HepG2 (cell line): ENCODE measurements at regions not wholly inside any gene's neighbourhood (a gene's known extent, or its start where the extent isn't known, plus 50 kb on each side); places are given as distances from the start of the nearest gene placed in this dataset.

Experiments used
- ATAC-seq: fragments of 200-7000 bp; cut with Tn5 transposase; 3 replicates; pipeline ENCODE4 v1.9.1; 2020; ENCODE audit warnings: mild to moderate bottlenecking, moderate library complexity
- BruUV-seq: library from RNA; stranded (reverse); fragments of 400-500 nt; replicated peaks from 2 replicates; lab custom pipeline; 2021; lab: Mats Ljungman, UMichigan
- CTCF ChIA-PET: fragments of 300-600 bp; formaldehyde crosslinking; extraction: SDS; loops from one replicate; lab custom pipeline; 2021; ENCODE audit warnings: low total read pairs, inconsistent platforms, low intra/inter-chr PET ratio; lab: Yijun Ruan, JAX
- POLR2A ChIA-PET: fragments of 350-600 bp; sonication (Branson Sonifier 250); formaldehyde crosslinking; loops from one replicate; lab custom pipeline; 2020; ENCODE audit warnings: antibody characterized with exemption, inconsistent platforms; lab: Yijun Ruan, JAX
- DNase-seq: peaks from one replicate; pipeline ENCODE4 v3.0.0-alpha.2; 2015; ENCODE audit warnings: low spot score
- FAIRE-seq: peaks from 3 replicates; lab custom pipeline; 2011; peaks lifted over from hg19 to GRCh38; lab: Jason Lieb, UNC
- H2AFZ ChIP-seq: one replicate; pipeline ENCODE4 v1.6.1; 2011; ENCODE audit warnings: low read length, inconsistent platforms
- H3K27ac ChIP-seq: fragments of 300-600 bp; 3 replicates; pipeline ENCODE4 v1.8.0; 2011; ENCODE audit warnings: mixed run types, mild to moderate bottlenecking, mixed read lengths, low read length, inconsistent platforms; ENCODE audit not compliant: insufficient read depth; ENCODE audit errors: extremely low read length
- H3K27me3 ChIP-seq, 2 experiments: fragments of 200-600 bp in 1 of 2; 2 replicates in 1 of 2; 3 replicates in 1 of 2; pipeline versions ENCODE4 v1.6.0 to v1.8.0; 2011; ENCODE audit warnings: low read length in 2 of 2, mild to moderate bottlenecking in 2 of 2, moderate library complexity in 2 of 2, inconsistent platforms in 1 of 2; ENCODE audit not compliant: insufficient read depth in 2 of 2, control insufficient read depth in 1 of 2
- H3K36me3 ChIP-seq, 2 experiments: fragments of 200-600 bp in 1 of 2; replicated peaks in 1 of 2; 2 replicates in 1 of 2; 3 replicates in 1 of 2; pipeline versions ENCODE4 v1.5.1 to v1.8.0; 2011; ENCODE audit warnings: low read length in 2 of 2, inconsistent platforms in 1 of 2; ENCODE audit not compliant: insufficient read depth in 2 of 2, control insufficient read depth in 1 of 2
- H3K4me1 ChIP-seq: 2 replicates; pipeline ENCODE4 v1.5.1; 2012; ENCODE audit warnings: low read length, inconsistent platforms; ENCODE audit not compliant: insufficient read depth
- H3K4me2 ChIP-seq: 2 replicates; pipeline ENCODE4 v1.6.0; 2011; ENCODE audit warnings: low read depth, low read length, inconsistent platforms
- H3K4me3 ChIP-seq, 3 experiments: fragments of 200-600 bp in 1 of 3; sonication (generic), shearing (Covaris generic) in 1 of 3; replicated peaks in 1 of 3; 2 replicates each; pipeline ENCODE4 v1.5.1; 2011 to 2016; ENCODE audit warnings: low read length in 3 of 3, inconsistent platforms in 2 of 3, low read depth in 2 of 3, mild to moderate bottlenecking in 2 of 3, control low read depth in 1 of 3, mixed read lengths in 1 of 3; ENCODE audit not compliant: insufficient read depth in 1 of 3
- H3K79me2 ChIP-seq: one replicate; pipeline ENCODE4 v1.6.1; 2011; ENCODE audit warnings: low read length, inconsistent platforms; ENCODE audit not compliant: insufficient read depth
- H3K9ac ChIP-seq: 2 replicates; pipeline ENCODE4 v1.6.0; 2011; ENCODE audit warnings: mild to moderate bottlenecking, low read depth, low read length, inconsistent platforms; ENCODE audit not compliant: insufficient read depth
- H3K9me3 ChIP-seq: 2 replicates; pipeline ENCODE4 v1.5.1; 2012; ENCODE audit warnings: mild to moderate bottlenecking, low read length
- H4K20me1 ChIP-seq: 2 replicates; pipeline ENCODE4 v1.6.0; 2011; ENCODE audit warnings: inconsistent platforms, mild to moderate bottlenecking, low read length, moderate library complexity; ENCODE audit not compliant: insufficient read depth
- DNMT3B ChIP-seq: conservative IDR thresholded peaks from 2 replicates; pipeline ENCODE4 v1.6.1; 2016; ENCODE audit warnings: missing biosample characterization, control low read depth
- HNRNPH1 ChIP-seq: fragments of 200-400 bp; formaldehyde crosslinking; optimal IDR thresholded peaks from 2 replicates; pipeline ENCODE3; 2017; ENCODE audit warnings: mild to moderate bottlenecking, low read depth, low read length
- KDM5A ChIP-seq: fragments of 200-600 bp; sonication (generic); IDR thresholded peaks from 2 replicates; pipeline ENCODE4 v1.7.0; 2018; ENCODE audit warnings: antibody characterized with exemption, mild to moderate bottlenecking, low read length, borderline replicate concordance
- PAF1 ChIP-seq: IDR thresholded peaks from 2 replicates; pipeline ENCODE4 v1.6.1; 2016; ENCODE audit warnings: missing genetic modification reagents, missing compliant biosample characterization
- PRMT3 ChIP-seq: sonication (generic); formaldehyde crosslinking; IDR thresholded peaks from 2 replicates; pipeline ENCODE4 v1.8.1; 2022; ENCODE audit warnings: low read depth, mild to moderate bottlenecking, moderate library complexity, missing genetic modification reagents, borderline replicate concordance
- SPEN ChIP-seq: sonication (generic); formaldehyde crosslinking; IDR thresholded peaks from 2 replicates; pipeline ENCODE4 v1.5.1; 2020; ENCODE audit warnings: low read depth, mild to moderate bottlenecking, missing genetic modification reagents
- XRCC5 ChIP-seq: fragments of 200-400 bp; formaldehyde crosslinking; optimal IDR thresholded peaks from 2 replicates; pipeline ENCODE3; 2017; ENCODE audit warnings: mild to moderate bottlenecking, low read length
- ZFP41 ChIP-seq: sonication (generic); formaldehyde crosslinking; IDR thresholded peaks from 2 replicates; pipeline ENCODE4 v1.4.0; 2020; ENCODE audit warnings: mild to moderate bottlenecking, missing genetic modification reagents, borderline replicate concordance
- ZNF235 ChIP-seq: sonication (generic); formaldehyde crosslinking; IDR thresholded peaks from 2 replicates; pipeline ENCODE4 v1.8.1; 2023; ENCODE audit warnings: mild to moderate bottlenecking, missing genetic modification reagents, borderline replicate concordance
- ZNF589 ChIP-seq: sonication (generic); formaldehyde crosslinking; conservative IDR thresholded peaks from 2 replicates; pipeline ENCODE4 v1.8.0; 2022; ENCODE audit warnings: mild to moderate bottlenecking, moderate library complexity, missing genetic modification reagents
- WGBS: methylation state at CpG from one replicate; pipeline ENCODE4 v1.1.6; 2017; ENCODE audit warnings: low lambda C conversion rate; 5-methylcytosine and 5-hydroxymethylcytosine counted together
- in situ Hi-C: cut with HindIII; loops from 2 replicates; pipeline ENCODE4 v1.10.0; 2017; ENCODE audit warnings: low pct_unique_long_range_greater_than_20kb; ENCODE audit not compliant: extremely low pct_ligation_motif_present
- intact Hi-C: fragments of 100-400 bp; cut with micrococcal nuclease; formaldehyde crosslinking; loops from one replicate; pipeline ENCODE4 v1.10.0; 2022; ENCODE audit not compliant: unreplicated experiment
- TF ChIP-seq, protein P1 (sequence below): sonication (generic); formaldehyde crosslinking; IDR thresholded peaks from 2 replicates; pipeline ENCODE4 v1.8.0; 2022; ENCODE audit warnings: low read depth, missing genetic modification reagents
- TF ChIP-seq, protein P2 (sequence below): sonication (generic); formaldehyde crosslinking; IDR thresholded peaks from 2 replicates; pipeline ENCODE4 v1.5.0; 2020; ENCODE audit warnings: missing genetic modification reagents, mild to moderate bottlenecking, borderline replicate concordance
- TF ChIP-seq, protein P3 (sequence below): sonication (generic); formaldehyde crosslinking; IDR thresholded peaks from 2 replicates; pipeline ENCODE4 v1.8.1; 2022; ENCODE audit warnings: mild to moderate bottlenecking, missing genetic modification reagents

DNA sequence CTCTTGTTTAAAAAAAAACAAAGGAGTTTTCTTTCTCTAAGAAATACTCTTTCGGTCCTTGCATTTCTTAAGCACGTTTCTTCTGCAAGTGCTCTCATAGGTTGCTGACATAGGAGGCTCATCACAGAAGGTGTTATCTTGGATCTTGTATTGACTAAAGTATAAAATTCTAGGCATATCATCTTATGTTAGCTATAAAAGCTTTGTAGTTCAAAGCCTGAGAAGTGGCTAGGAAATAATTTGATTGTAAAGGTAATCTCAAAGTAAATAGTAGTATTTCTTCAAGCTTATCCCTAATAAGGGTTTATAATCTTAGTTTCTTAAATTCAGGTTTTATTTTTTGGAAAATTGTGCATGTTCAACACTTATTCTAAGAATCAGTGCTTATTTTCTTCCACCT is 778.9 kb downstream of the TMTC2 start:
- DNase-seq = no peak
- no TSS peak for BruUV-seq
- Histone ChIP-seq H3K4me1 (no peaks in the 10 kb centered on the region), H3K9me3 (peaks cover 62% of the 10 kb centered on the region), H3K4me2 (no peak overlapping the region), H3K27me3 (no peaks in the 10 kb centered on the region), H3K4me3 (no peak overlapping the region), H2AFZ (no peak overlapping the region), H4K20me1 (no peaks in the 10 kb centered on the region), H3K79me2 (no peaks in the 10 kb centered on the region), H3K9ac (no peak overlapping the region), H3K36me3 (no peaks in the 10 kb centered on the region), H3K27ac (no peak overlapping the region)
- CTCF ChIA-PET = no interaction called here
- FAIRE-seq = no peak
- 19% methylated on average over 2 of the region's 2 CpGs for WGBS
- no peak for TF ChIP-seq DNMT3B (CRISPR knock-in tag)
- TF ChIP-seq, protein P1, sequence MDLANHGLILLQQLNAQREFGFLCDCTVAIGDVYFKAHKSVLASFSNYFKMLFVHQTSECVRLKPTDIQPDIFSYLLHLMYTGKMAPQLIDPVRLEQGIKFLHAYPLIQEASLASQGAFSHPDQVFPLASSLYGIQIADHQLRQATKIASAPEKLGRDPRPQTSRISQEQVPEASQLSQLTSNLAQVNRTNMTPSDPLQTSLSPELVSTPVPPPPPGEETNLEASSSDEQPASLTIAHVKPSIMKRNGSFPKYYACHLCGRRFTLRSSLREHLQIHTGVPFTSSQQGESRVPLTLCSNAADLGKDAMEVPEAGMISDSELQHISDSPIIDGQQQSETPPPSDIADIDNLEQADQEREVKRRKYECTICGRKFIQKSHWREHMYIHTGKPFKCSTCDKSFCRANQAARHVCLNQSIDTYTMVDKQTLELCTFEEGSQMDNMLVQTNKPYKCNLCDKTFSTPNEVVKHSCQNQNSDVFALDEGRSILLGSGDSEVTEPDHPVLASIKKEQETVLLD (CRISPR knock-in tag) = no peak
- TF ChIP-seq, protein P2, sequence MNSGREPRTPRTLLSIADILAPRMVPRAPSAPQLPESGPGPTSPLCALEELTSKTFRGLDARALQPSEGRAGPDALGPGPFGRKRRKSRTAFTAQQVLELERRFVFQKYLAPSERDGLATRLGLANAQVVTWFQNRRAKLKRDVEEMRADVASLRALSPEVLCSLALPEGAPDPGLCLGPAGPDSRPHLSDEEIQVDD (CRISPR knock-in tag) = no peak
- TF ChIP-seq, protein P3, sequence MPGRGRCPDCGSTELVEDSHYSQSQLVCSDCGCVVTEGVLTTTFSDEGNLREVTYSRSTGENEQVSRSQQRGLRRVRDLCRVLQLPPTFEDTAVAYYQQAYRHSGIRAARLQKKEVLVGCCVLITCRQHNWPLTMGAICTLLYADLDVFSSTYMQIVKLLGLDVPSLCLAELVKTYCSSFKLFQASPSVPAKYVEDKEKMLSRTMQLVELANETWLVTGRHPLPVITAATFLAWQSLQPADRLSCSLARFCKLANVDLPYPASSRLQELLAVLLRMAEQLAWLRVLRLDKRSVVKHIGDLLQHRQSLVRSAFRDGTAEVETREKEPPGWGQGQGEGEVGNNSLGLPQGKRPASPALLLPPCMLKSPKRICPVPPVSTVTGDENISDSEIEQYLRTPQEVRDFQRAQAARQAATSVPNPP = no peak
- TF ChIP-seq KDM5A = no peak
- no peak for TF ChIP-seq HNRNPH1
- no peak for TF ChIP-seq PAF1 (CRISPR knock-in tag)
- no peak for TF ChIP-seq ZNF235 (CRISPR knock-in tag)
- TF ChIP-seq ZFP41 (CRISPR knock-in tag) = no peak
- no peak for TF ChIP-seq SPEN (CRISPR knock-in tag)
- TF ChIP-seq XRCC5 = no peak
- TF ChIP-seq PRMT3 (CRISPR knock-in tag) = no peak
- no peak for TF ChIP-seq ZNF589 (CRISPR knock-in tag)
- POLR2A ChIA-PET = no interaction called here
- intact Hi-C loops = no loop called here
- in situ Hi-C loops = no loop called here
- ATAC-seq = no peak
